GM21619 (cell line): ENCODE measurements at regions not wholly inside any gene's neighbourhood (a gene's known extent, or its start where the extent isn't known, plus 50 kb on each side); places are given as distances from the start of the nearest gene placed in this dataset.

Experiments
- ATAC-seq: cut with Tn5 transposase; IDR thresholded peaks from one replicate; pipeline ENCODE4 v1.9.1; 2021; ENCODE audit not compliant: unreplicated experiment

DNA sequence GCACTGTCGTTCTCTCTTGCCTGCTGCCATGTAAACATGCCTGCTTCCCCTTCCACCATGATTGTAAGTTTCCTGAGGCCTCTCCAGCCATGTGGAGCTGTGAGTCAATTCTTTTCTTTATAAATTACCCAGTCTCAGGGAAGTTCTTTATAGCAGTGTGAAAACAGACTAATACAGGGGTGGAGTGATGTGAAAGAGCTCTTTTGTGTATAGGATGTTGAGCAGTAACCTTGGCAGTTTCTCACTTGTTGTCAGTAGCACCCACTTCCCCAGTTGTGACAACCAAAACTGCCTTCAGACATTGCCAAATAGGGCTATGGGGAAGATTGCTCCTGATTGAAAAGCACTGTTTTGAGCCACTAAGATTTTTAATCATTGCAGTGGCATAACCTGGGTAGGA, 552.2 kb upstream of the ZNF462 start:
- ATAC-seq = no peak

DNA sequence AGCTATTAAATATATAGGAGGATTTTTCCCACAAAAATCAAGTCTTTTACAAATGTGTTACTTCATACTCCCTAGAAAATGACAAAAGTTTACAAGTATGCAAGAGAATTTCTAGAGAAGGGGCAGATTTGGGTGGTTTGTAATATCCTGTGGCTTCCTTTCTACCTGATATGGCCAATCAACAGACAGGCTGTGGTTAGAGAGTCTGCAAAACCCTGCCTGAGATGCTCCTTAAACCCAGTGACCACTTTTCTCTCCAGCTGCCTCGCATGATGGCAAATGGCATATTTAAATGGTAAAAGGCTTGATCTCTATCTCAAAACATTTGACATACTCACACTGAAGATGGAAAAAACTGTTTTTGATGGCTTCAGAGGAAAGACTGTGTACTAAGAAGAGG, 550.1 kb upstream of the ZNF462 start:
- no peak for ATAC-seq

DNA sequence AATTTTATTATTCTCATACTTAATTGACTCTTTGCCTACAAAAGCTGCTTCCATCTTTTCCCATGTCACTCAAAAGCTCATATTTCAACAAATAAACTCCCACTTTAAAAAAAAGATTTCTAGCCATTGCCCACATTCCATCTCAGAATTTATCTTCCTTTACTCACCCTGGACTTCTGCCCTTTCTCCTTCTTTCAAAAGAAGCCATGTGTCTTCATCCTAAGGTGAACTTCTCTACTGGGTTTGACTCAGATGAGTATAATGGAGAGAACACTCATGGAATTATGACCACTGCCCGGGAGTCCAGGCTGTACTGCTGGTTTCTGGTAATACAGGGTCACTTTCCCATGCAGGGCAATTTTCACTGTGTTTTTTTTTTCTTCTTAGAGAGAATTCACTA, 548.5 kb upstream of the ZNF462 start:
- no peak for ATAC-seq

DNA sequence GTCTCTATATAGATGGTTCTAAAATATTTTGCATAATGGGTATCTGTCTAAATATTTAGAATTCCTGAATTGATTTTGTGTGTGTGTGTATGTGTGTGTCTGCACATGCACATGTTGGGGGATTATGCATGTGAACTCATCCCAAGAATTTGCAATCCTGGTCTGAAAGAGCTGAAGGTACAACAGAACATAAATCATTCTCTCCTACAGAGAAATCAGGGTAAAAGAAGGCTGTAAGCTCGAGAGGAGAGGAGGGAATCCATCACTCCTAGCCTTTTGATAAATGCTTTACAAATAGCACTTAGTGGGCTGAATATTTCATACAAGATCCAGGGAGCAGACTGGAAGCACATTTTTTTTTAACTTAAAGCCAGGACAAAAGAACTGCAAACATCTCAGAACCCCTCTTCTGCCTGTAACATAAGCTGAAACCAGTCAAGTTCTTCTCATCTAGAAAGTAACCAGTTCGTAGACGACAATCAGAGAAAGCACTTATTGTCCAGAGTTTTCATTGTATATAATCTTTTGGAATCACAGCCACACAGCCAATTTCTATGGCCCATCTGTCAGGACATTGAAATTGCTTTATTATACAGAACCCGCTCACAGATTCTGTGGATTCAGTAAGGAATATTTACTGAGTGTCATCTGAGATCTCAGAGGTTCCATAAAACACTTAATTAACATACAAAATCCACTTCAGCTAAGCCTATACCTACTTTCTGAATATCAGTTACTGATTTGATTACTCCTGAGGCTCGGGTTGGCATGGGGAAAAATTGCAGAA, 541.4 kb upstream of the ZNF462 start:
- no peak for ATAC-seq

DNA sequence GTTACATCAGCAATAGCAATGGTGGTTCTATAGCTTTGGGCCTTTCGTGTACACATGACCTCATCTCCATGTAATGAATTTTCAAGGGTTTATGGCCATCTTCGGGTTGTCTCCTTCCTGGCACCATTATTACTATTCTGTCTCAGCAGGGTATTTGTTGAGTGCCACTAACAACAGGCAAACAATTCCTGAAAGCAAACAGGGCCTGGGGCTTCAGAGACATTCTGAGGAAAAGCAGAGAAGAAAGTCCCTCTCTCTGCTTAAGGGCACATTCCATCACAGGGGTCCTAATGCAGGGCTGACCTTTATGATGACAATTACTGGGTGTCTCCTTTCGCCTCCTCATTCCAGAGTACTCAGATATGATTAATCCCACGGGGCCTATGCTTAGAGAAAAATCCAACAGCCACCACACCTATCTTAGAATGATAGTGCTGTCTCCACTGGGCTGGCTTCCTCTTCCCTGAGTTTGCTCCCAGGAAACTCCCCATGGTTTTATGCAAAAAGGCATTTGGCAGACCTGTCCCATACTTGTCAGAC, 540.2 kb upstream of the ZNF462 start:
- ATAC-seq = no peak

DNA sequence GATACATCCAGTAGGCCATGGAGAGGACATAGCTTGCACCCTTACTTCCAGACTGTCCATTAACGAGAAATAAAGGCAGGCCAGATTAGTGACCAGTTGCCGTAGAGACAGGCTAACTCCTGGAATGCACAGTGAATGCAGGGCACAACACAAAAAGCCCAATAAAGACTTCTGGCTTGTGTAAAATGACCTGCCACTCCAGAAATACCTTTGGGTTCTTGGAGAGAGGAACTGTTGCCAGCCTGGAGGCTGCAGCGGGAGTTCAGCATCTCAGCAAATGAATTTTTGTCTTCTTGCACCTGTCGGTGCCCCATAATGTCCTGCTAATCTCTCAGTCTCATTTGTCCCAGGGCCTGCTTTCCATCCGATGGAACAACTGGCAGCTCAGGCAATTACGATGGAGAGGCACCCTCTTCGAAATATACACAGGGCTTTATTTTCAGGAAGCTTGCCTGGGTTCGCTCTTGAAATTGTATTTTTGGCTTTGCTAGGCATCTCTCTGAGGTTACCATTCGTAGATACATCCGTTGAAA, 538.8 kb upstream of the ZNF462 start:
- no peak for ATAC-seq

DNA sequence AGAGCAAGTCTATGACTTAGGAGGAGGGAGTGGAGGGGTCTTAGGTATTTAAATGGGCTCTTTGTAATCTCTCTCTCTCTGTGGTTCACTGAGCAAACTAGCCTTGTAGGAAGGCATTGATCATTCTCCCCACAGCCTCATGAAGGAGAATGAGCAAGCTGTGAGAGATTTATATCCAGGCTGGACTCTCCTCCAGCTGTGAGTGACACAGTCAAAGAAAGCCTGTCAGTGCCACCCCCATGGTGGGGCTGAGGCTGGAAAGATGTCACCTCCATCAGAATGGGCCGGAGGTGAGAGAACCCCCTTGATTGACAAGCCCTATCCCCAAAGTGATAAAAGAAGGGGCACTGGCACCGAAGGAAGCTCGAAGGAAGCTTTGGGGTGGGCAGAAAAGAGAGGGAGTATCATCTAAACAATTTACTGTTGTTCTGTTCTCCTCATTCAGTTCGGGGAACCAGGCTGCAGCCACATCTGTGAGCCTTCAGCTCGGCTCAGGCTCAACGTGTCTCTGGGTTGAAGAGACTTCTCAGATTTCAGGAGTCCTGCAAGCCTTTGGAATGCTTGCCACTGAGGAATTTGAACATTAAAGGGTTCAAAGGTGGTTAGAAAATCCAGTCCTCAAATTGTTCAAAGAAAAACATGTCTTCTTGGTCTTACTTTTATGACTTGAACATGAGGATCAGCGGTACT, 538.2 kb upstream of the ZNF462 start:
- ATAC-seq = no peak

DNA sequence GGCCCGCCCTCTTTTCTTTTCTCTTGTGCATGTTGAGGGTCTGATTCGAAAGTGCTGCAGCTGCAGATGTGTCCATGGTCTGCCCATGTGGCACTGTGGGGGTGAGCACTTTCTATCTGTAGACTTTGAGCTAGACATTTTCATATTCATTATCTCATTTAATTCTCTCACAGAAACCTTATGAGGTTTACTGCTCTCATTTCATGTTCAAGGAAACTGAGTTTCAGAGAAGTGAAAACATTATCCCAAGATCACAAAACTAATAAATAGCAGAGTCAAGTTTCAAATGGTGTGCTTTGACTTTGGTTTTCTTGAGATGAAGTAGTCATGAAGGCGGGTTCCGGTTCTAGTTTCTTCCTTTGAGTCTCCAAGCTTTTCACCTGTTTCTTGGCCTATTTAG, 536.5 kb upstream of the ZNF462 start:
- ATAC-seq = no peak

DNA sequence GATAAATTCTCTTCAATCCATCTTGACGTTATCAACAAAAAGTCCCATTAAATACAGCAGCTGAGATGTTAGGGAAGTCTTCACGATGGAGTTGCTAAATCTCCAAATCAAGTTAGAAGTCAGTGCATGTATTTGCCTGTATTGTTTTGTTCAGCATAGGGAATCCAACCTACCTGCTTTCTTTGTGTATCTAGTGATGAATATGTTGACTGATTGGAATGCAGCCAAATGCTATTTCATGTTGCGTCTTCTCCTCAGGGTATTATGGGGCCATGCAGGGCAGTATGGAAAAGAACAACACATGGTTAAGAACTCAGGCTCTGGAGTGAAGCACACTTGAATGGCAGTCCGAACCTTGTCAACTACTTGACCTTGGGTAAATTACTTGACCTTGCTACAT, 529.5 kb upstream of the ZNF462 start:
- ATAC-seq = no peak

DNA sequence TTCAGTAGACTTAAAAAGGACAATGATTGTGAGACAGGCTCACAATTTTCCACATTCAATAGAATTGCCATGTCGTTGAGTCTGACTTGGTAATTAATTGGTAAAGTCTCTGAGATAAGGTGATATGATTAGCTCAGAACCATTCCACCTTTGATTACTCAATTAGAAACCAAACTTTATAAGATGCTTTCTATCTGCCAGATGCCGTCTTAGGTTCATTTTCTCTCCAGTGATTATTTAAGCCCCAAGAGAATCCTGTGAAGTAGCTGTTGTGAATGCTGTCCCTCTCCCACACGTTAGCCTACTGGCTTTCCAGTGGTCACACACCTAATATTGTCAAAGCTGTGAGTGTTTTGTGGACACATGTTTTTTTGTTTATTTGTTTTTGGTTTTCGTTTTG, 528.9 kb upstream of the ZNF462 start:
- ATAC-seq = no peak

DNA sequence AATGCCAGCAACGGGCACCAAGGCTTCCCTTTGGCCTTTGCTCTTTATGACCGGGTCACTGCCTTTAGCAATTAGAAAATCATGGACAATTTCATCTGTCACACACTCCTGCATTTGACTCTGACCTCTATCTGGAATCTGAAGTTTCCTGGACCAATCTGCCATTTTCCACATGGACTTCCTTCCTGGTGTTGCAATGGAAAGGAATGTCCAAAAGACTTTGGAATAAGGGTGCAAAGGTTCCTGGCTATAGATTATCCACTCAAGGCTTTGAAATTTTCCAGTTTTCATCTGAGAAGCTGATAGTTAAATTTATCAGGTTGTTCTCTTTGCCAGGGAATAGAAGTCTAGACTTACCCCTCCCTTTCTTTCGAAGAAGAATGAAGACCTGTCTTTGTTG, 523.1 kb upstream of the ZNF462 start:
- ATAC-seq = no peak

DNA sequence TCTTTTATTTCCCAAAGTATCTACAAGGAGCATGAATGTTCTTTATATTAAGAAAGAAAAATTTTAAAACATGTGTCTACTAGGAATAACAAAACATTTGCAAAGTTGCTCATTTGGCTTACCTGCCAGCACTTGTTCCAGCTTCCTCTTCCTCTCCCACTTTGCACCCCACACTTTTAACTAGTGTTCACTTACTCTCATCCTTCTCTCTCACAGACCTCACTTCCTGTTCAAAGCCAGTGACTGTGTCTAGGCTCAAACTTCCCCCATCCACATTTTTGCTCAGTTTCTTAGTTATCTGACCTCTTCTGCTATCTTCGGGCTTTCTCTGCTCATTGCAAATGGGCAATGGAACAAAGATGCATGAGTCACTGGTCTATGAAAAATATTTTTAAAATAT, 512.2 kb upstream of the ZNF462 start:
- no peak for ATAC-seq

DNA sequence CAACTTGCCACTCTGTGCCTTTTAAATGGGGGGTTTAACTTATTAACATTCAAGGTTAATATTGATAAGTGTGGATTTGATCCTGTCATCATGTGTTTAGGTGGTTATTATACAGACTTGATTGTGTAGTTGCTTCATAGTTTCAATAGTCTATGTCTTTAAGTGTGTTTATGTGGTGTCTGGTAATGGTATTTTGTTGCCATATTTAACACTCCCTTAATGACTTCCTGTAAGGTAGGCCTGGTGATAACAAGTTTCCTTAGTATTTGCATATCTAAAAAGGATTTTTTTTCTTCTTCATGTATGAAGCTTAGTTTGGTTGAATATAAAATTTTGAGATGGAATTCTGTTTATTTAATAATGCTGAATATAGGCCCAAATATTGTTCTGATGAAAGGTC, 506.0 kb upstream of the ZNF462 start:
- no peak for ATAC-seq

DNA sequence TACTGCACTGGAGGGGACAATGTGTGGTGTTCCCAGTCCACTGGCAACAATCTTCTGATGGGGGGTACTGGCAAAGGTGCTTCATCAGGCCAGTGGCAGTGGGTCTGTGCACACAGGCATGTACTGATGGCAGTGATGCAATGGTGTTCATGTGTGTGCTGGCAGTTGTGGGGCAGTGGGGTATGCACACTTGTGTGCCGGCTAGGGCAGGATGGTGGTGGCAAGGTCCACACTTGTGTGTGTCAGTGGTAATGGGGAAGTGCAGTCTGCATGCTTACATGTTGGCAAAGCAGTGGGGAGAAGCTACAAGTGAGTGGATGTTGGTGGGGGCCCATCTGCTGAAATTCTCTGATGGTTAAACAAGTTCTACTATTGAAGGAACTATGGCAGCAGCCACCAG, 504.6 kb upstream of the ZNF462 start:
- no peak for ATAC-seq

DNA sequence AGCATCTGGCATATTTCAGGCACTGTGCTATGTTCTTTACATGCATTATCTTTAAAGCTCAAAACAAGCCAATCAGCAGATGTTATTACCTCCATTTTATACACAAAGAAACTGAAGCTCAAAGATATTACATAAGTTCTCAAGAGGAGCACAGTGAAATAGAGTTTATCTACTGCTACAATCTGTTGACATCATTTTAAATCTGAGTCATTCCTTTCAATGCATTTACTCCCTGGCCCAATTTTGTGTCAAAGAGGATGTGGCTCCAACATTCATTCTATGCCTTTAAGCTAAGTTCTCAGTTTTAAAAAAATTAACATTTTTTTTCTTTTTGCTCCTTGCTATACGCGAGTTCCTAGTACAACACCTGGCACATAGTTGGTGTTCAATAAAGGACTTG, 486.3 kb upstream of the ZNF462 start:
- no peak for ATAC-seq

DNA sequence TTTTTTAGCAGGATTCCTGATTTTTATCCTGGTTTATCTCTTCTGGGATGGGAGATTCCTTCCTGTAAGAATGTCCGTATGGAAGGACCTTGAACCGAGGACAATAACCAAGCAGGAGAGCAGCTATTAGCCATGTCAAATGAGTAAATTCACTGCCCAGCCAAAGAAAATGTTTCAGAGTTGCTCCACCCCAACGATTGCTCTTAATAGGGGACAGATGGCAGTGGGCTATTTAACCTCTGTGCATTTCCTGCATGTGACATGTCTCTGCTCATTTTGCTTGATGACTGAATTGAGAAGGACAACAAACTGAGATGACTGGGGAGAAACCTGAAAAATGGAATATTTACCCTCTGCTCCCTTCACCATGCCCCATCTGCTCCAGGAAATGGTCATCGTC, 479.9 kb upstream of the ZNF462 start:
- ATAC-seq = no peak

DNA sequence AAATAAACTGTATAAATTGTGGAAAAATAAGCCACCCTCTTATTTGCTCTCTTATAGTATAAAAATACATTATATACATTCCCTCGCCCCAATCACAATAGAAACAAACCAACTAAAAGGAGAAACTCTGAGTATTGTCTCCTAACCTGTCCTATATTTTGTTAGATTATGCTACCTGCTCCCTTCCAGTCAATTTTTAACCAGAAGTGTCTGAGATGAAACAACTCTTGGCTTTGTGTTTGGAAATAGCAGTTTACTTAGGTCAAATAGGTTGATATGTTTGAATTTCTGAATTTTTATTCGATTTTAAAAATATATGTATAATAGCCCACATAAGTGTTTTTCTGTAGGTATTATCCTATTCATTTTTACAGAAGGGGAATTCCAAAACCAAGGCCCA, 475.0 kb upstream of the ZNF462 start:
- no peak for ATAC-seq

DNA sequence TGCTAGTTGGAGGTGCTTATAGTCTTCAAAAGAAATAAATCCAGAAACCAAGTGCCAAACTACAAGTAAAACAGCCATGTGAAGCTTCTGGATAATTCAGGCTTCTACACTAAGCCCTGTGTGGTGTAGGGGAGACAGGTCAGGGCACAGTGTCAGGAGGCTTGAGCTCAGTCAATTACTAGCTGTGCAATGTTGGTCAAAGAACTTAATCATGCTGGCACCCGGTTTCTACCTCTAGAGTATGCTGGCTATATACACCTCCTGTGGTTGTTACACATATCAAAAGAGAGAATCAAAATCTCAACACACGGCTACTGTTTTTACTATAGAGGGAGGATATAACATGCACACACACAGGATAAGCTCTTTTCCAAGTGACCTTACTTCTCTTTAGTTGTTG, 469.7 kb upstream of the ZNF462 start:
- no peak for ATAC-seq

DNA sequence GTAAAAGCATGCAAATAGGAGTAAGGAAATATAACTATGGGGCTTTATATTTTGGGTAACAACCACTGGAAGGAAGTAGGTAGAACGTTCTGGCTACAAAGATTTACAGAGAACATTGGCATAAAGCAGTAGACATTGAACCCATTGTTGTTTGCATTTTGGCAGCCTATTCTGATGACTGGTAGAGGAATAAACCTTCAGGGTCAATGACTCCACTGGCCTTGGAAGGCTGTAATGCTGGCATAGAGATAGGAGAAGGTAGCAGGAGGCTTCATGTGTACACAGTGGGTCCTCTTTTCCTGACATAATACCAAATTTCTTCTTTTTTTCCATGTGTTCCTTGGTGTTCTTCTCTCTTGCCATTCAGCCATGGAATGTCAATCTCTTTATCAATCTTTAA, 462.8 kb upstream of the ZNF462 start:
- no peak for ATAC-seq

DNA sequence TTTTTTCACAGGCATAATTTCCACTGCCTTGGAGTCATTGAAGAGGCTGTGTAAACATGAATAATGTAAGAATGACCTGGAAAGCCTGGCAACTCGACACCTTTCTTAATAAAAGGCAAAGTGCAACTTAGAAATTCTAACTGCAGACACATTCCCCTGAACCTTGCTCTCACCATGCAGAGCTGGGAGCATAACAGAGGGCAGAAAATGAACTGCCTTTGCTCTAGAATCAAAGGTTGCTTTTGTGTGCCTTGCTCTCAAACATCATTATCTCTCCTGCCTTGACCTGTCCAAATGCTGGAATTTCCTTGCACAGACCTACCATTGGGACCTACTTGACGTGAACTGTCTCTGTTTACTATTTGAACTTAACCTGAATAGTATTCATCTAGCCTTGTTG, 462.0 kb upstream of the ZNF462 start:
- ATAC-seq = no peak

DNA sequence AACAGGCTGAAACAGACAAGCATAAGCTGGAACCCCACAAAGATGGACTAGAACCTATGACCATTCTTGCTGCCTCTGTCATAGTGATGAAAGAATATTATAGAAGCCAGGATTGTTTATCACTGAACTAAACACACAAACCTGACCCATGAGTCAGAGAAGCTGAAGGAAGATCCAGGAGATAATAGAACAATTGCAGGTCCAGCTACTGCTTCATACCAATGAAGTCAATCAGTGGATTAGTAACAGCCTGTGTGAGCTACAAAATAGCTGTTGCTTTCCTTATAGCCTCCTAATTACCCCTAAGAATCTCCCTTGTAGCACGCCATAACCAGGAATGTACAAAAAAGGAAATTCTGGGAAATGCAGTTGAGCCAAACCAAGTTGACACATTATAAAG, 459.9 kb upstream of the ZNF462 start:
- ATAC-seq = no peak

DNA sequence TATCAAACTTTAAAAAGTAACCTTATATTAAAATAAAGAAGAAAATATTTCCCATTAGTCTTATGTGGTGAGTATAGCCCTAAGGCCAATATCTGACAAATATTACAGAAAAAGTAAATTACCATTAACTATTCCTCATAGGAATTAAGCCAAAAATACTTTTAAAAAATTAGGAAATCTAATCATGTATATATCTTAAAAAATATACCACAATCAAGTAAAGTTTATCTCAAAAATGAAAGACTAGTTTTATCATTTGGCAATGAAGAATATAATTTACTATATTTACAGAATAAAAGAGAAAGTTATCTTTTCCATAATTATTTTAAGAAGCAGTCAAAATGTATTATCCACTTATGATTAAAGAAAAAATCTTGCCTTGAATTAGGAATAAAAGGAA, 458.8 kb upstream of the ZNF462 start:
- ATAC-seq = no peak
